ENCODE measurements at regions not wholly inside any gene's neighbourhood (a gene's known extent, or its start where the extent isn't known, plus 50 kb on each side); places are given as distances from the start of the nearest gene placed in this dataset.

DNA sequence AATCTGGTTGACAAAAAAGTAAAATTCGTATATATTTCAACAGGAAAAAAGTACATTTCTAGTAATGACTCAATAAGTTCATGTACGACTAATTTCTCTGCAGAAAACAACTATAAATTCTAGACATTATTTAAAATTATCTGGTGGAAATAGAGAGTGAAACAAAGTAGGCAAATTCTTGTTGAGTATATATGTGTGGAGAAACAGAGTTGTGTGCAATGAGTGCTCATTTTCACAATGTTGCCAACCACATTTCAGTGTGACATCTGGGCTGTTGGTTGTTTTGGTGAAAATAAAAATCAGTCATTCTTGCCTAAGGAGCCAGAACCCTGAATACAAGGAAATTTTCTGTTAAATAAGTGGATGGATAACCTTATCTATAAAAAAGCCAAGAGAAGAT lies 372.0 kb upstream of the NDST4 start:
- TF ChIP-seq, protein P1, sequence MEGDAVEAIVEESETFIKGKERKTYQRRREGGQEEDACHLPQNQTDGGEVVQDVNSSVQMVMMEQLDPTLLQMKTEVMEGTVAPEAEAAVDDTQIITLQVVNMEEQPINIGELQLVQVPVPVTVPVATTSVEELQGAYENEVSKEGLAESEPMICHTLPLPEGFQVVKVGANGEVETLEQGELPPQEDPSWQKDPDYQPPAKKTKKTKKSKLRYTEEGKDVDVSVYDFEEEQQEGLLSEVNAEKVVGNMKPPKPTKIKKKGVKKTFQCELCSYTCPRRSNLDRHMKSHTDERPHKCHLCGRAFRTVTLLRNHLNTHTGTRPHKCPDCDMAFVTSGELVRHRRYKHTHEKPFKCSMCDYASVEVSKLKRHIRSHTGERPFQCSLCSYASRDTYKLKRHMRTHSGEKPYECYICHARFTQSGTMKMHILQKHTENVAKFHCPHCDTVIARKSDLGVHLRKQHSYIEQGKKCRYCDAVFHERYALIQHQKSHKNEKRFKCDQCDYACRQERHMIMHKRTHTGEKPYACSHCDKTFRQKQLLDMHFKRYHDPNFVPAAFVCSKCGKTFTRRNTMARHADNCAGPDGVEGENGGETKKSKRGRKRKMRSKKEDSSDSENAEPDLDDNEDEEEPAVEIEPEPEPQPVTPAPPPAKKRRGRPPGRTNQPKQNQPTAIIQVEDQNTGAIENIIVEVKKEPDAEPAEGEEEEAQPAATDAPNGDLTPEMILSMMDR (IDR thresholded peaks at IDR 0.05) = no peak
- TF ChIP-seq EP300 (IDR thresholded peaks at IDR 0.05) = no peak

All from esophagus muscularis mucosa (tissue), 3 donors.